GM12891 (cell line): ENCODE measurements at regions not wholly inside any gene's neighbourhood (a gene's known extent, or its start where the extent isn't known, plus 50 kb on each side); places are given as distances from the start of the nearest gene placed in this dataset.

Source experiments
- PAX5 ChIP-seq: IDR thresholded peaks from 2 replicates; pipeline ENCODE4 v1.6.1; 2011; ENCODE audit warnings: low read length, moderate library complexity, mild to moderate bottlenecking; ENCODE audit not compliant: insufficient read depth, severe bottlenecking
- POLR2A ChIP-seq: IDR thresholded peaks from 2 replicates; pipeline ENCODE4 v1.6.1; 2011; ENCODE audit warnings: low read depth, low read length, control low read depth
- POLR2AphosphoS5 ChIP-seq: IDR thresholded peaks from 2 replicates; pipeline ENCODE4 v1.6.1; 2011; ENCODE audit warnings: low read depth, low read length, control low read depth
- POU2F2 ChIP-seq: IDR thresholded peaks from 2 replicates; pipeline ENCODE4 v1.6.1; 2011; ENCODE audit warnings: low read depth, mild to moderate bottlenecking, control low read depth, low read length, moderate library complexity
- SPI1 ChIP-seq: IDR thresholded peaks from 2 replicates; pipeline ENCODE4 v1.6.1; 2011; ENCODE audit warnings: low read depth, low read length, control low read depth
- TAF1 ChIP-seq: IDR thresholded peaks from 2 replicates; pipeline ENCODE4 v1.6.1; 2011; ENCODE audit warnings: low read depth, low read length, control low read depth

- TF ChIP-seq POLR2AphosphoS5 = no peak
- TF ChIP-seq POLR2A = no peak
- no peak for TF ChIP-seq POU2F2
- no peak for TF ChIP-seq SPI1
- no peak for TF ChIP-seq TAF1
- no peak for TF ChIP-seq PAX5
Observed at GRCh38 chr14:30808576-30808975, 65.8 kb upstream of the COCH start.
